HG03280 (cell line): ENCODE measurements at regions not wholly inside any gene's neighbourhood (a gene's known extent, or its start where the extent isn't known, plus 50 kb on each side); places are given as distances from the start of the nearest gene placed in this dataset.

Source experiments
- ATAC-seq: cut with Tn5 transposase; IDR thresholded peaks from one replicate; pipeline ENCODE4 v1.9.1; 2021; ENCODE audit warnings: mild to moderate bottlenecking, moderate library complexity; ENCODE audit not compliant: unreplicated experiment

DNA sequence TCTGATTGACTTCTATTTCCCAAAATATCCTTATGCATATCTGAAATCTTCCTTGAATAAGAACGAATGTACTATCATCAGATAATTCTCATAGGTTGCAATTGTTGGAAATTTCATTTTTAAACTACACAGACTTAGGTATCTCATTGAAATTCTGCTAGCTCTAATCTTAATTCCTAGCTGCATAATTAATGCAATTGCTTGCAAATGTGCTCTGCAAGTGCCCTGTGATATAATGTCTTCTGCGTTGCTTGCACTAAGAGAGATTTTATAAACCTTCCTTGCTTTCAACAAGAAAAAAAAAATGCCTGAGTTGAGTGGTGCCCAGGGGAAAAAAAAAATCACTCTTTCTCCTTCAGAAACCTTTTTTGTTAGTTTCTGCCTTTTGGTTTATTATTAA lies 354.9 kb downstream of the TFAP2A start:
- ATAC-seq, result no peak

DNA sequence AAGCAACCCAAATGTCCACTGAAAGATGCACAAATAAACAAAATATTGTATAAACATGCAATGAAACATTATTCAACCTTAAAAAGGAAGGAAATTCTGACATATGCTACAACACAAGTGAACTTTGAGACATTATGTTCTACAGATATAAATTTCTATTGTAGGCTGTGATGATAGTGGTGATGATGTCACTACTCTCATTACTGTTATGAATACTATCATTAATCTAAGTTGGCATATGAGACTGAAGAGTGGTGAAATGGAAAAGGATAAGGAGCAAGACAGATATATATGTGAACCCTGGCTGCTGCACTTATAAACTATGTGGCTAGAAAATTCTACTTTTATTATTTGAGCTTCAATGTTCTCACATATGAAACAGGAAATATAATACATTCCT lies 360.2 kb downstream of the TFAP2A start:
- no peak for ATAC-seq

DNA sequence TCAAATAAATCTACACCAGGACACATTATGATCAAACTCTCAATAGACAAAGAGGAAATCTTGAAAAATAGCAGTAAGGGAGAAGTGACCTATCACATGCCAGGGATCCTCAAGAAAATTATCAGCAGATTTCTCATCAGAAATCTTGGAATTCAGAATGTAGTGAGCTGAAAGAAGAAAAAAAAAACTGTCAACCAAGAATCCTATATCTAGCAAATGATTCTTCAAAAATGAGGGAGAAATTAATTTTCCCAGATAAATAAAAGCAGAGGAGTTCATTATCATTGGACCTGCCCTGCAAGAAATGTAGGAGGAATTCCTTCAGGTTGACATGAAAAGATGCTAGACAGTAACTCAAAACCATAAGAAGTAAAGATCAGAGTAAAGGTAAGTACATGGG lies 363.6 kb downstream of the TFAP2A start:
- no peak for ATAC-seq

DNA sequence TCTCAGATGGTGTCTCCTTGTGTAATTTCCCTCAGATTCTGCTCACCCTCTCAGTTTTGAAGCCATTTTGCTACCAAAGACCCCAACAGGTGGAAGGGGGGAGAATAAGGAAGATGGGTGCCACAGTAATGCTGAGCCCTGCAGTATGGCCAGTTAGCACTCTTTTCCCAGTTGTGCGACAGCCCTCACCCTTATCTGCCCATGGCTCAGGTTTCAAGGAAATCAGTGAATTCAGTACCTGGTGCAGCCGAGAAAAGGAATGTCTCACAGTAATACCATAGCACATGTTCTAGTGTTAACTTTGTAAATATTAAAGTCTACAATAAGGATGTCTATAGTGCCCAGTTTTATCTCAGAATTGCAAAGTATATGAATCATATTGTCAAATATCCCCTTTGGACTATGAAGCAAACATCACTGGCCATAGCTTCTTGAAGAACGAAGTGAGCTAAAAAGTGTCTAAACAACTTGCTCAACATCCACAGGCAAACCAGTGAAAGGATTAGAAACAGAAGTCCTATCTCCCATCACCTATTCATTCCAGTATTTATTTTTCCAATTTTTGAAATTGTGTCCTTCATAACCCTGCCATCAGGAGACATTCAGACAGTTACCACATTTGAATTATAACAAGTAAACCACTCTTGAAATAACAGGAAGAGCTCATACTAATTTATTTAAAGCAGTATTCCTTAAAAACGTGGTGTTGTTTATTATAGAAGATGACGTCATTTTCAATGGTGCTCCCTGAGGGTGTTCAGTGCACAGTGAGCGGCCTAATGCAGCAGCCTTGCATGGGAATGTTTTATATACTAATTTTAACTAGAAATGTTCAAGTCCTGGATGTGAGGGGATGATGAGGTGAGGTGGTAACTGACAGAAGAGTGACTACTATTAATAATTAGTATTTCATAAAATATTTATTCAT lies 366.2 kb downstream of the TFAP2A start:
- no peak for ATAC-seq

DNA sequence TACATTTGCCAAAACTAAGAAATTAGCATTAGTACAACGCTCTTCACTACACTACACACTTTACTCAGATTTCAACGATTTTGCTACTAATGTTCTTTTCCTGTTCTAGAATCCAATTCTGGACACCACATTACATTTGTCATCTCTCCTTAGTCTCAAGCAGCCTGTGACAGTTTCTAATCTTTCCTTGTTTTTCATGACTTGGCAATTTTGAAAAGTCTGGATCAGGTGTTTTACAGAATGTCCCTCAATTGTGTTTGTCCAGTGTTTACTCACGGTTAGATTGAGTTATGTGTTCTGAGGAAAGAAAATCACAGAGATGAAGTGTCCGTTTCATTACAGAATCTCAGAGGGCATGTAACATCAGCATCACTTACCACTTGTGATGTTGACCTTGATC lies 372.6 kb downstream of the TFAP2A start:
- ATAC-seq, result no peak

DNA sequence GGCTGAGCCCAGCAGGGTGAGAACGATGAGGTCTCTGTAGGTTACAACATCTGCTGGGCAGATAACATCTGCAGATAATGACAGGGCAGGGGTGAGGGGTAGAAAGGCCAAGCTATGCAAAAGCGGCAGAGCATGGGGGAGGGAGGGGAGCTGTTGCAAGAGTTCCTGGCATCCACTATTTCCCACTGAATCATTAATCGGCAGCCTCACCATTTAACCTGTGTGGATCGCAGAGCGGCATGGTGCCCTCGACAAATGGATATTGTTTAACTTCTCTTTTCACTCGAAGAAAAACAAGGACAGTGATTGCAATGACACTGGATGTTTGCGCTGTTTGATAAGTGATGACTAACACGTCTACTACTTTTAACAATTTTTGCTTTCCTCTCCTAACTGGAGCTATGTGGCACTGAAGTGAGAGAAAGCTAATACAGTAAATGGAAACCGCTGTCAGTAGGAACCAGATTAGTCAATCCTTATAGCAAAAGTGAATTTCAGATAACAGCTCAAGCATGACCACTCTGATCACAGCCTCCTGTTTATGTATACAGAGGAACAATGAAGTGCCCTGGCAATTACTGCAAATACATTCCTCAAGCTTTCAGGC lies 381.5 kb downstream of the TFAP2A start:
- no peak for ATAC-seq

DNA sequence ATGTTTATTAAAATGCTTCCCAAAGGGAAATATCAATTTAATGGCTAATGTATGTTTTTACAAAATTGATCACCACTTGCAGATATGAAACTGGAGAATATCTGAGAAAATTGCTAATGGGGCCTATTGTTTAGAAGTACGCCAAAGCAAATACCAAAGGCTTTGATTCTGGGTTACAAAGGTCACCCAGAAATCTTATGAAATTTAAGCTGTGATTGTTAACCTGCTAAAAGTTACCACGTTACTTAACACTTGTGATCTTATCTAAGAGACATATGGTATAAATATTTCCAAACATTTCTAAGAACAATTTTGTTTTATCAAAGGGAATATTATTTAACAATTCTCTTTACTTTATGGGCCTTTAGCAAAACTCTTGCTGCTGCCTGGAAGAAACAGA lies 383.3 kb downstream of the TFAP2A start:
- no peak for ATAC-seq

DNA sequence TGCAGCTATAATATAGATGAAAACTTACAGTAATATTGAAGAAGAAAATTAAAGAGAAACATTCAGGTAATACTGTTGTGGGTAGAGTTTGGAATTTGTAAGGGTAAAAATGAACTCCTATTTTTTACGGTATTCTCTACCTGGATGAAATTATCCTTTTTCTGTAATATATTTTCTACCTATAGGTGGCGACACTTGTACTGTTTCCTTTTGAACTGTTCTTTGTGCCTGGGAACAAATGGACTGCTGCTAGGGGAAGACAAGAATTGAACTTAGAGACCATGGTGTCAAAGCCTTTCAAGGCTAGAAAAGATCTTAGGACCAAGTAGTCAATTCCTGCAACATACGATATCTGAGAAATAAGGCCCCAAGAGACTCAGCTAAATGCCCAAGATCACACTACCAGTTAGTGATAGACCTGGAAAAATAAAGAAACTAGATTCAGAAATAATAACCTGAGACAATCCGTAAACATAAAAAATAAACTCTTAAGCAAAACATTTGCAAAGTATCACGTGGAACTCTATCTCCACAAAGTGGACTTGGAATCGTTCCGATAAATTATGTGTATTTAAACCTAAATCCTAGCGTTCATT lies 383.8 kb downstream of the TFAP2A start:
- ATAC-seq, result no peak

DNA sequence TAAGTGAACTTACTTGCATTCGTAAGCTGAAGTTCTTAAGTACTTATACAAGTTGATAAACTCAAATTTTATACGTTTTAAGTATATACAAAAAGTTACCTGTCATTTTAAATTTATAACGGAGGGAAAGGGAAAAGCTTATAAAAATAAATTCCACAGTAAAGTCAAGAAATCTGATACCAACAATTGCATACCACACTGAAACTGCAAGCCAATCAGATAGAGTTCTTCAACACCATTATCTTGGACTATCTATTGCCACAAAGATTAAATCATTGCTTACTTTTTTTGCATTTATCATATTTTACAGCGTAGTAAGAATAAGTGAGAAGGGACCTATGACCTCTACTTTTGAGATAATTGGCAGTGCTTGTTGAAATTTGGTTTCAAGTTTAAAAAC lies 386.7 kb downstream of the TFAP2A start:
- no peak for ATAC-seq

DNA sequence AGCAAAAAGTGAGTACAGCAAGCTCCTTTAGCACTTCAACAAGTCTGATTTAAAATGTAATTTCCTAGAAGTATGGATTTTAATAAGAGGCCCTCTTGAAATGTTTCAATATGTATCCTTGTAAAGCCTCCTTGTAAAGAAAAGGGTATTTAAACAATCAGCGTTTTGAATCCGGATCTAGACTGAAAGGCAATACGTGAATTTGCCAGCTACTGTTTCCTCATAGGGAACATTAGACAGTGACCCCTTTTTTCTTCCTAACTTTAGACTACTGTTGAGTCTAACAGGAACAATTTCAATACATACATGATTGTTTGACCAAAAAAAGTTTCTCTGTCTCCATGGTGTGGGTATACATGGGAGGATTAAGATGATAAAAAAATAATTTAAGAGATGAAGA lies 395.0 kb downstream of the TFAP2A start:
- ATAC-seq, result no peak

DNA sequence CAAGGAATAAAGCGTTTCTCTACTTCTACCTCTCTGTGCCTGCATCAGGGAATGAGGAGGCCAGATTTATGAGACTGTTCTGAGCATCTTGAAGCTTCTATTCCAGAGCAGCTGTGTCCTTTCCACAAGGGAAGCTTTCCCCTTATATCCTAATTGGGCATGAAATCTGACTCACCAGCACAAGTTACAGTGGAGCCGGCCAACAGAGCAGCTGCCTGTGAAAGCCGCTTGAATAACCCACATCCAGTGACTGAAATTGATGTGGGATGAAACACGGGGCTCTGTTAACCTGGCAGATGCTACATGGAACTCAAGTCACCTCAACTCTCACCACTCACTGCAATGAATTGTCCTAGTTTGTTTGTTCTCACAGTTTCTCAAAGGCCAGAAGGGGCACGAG lies 400.3 kb downstream of the TFAP2A start:
- ATAC-seq, result no peak

DNA sequence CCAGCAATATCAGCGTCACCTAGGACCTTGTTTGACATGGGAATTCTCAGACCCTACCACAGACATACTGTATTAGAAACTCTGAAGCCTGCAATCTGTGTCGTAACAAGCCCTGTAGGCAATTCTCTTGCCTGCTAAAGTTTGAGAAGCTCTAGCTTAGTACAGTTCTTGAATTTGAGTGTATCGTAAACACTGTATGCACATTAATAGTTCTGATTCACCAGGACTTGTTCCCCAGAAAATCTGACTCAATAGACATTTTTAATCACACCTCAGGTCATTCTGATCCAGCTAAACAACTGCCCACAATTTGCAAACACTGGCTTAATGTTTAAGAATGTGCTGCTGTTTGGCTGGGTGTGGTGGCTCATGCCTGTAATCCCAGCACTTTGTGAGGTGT lies 414.3 kb downstream of the TFAP2A start:
- ATAC-seq, result no peak

DNA sequence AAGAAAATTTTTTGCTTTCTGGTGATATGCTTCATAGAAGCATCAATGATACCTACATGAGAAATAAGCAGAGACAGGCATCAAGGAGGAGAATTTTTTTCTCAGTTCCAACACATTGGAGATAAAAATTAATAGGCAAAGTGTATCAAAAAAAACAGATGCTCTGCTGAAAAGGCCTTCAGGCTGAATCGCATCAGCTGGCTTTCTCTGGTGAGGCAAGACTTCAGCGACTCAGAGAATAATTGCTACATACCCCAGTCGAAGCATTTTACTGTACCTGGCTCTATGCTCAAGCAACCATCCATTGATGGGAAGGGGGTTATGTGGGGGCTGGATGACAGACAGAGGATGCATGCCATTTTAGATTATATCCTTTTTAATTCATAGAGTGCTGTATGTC lies 415.1 kb downstream of the TFAP2A start:
- ATAC-seq, result no peak

DNA sequence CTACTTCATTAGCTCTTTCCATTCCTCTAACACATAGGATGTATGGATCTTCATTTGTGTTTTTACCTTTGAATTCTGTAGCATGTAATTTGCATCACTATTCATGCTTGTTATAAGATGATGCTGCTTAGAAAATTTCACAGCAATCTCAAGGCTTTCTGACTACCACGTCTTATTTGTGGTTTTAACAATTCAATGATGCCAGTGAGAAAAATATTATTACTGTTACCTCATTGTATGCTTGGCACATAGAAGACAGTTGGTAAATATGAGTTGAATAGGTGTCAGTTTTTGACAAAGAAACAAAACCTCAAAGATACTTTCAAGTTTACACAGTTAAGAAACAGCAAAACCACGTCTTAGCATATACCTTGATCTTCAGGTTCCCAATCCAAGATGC lies 428.6 kb downstream of the TFAP2A start:
- no peak for ATAC-seq

DNA sequence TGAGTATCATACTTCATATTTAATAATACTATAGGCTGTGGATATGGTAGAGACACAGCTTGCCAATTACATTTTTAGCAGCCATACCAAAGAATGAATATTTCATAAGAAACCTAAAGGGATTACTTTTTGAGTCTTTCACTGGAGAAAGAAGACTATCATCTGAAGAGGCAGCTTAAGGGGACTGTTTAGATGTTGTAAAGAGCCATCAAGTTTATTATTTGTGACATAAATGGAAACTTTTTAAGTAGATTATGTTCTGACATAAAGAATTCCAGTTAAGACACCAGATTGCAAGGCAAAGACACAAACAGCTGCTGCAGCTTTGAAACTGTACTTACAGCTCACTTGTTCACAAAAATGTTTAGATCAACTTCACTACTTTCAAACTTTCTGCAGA lies 429.4 kb downstream of the TFAP2A start:
- no peak for ATAC-seq

DNA sequence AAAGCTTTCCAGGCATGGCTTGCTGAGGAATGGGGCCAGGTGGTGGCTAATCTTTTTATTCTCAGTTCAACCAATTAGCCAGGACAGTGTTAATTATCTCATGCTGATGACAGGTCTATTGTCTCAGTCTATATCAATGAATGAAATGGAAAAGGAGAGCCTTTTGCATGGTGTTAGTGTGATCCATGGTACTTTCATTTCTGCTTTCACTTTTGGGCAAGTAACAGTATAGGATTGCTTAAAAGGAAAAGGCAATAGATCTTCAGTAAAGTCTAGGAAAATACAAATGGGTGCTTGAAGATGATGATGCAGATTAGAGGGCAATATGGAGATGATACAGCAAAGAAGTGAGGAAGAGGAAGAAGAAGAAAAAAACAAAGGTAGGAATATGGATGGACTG lies 430.3 kb downstream of the TFAP2A start:
- no peak for ATAC-seq

DNA sequence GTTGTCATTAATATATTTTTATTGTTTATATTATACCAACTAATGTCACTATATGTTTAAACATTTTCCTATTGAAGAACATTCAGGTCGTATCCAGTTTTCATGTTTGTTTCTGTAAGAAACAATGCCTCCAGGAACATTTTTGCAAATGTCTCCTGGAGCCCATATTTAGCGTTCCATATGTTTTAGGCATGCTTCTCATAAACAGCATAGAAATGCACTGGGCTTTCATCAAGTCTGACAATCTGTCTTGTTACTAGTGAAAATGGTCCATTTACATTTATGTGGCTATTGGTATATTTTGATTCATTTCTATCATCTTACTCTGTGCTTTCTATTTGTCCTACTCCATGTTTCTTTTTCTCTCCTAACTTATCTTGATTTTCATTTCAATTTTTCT lies 431.7 kb downstream of the TFAP2A start:
- no peak for ATAC-seq

DNA sequence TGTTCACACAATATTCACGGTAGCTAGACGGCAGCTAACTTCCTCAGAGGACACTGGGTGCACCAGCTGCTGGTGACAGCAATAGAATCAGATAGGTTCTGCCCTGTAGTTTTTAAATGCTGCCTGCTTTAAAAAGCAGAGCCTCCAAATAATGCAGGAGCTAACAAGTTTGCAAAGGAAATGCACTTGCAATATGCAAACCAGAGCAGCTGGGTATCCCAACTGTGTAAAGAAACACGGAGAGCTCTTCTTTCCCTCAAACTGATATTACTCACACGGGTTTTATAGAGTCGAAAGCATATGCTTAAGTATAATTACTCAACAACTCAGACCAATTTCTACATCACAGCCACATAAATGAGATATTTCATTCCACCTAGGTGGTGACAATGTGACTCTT lies 432.7 kb downstream of the TFAP2A start:
- no peak for ATAC-seq

DNA sequence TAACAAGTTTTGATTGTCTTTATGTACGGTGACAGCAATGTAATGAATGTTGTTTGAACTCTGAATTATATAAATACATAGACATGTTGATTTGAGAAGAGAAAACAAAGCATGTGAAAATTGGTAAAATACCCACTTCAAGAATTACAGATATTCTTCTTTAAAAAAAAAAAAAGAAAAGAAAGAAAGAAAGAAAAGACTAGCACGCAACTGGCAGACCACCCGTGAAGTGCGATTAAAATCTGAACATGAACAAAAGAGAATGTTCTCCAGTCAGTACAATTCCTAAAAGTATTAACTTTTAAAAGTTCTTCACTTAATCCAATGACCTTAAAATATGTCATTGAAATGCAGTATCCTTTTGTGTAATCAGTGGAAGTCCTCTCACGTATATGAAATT lies 434.9 kb downstream of the TFAP2A start:
- no peak for ATAC-seq

DNA sequence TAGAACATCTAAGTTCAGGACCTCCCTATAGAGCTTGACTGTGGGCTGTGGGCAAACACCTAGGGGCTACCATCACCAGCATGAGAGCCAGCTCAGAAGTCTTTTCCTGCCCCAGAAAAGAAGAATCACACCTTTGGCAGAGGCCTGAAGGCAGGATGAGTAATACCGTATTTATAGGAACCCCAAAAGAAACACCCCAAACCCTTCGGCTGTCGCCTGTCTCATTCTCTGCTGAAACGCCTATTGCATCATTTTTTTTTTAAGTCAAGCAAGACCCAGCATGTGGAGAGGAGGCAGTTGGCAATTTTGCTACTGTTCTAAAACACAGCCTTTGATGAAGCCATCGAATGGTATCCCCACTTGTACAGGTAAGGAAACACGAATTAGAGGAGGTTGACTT lies 436.4 kb downstream of the TFAP2A start:
- ATAC-seq, result no peak

DNA sequence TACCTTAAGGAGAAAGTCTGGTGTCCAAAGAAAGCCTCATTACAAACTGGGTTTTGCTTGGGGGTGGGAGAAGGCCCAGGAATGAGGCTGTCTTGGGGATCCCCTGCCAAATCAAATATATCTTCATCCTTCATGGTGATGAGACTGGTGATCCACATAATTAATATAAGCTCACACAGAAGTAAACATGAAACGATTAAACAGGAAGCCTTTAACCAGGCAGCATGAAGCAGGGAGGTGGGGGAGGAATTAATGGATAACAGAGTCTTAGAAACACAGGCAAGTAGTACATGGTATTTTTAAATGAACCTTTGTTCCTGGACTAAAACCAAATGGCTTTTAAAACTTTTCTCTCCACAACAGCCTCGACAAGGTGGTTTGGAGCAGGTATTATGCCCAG lies 437.5 kb downstream of the TFAP2A start:
- no peak for ATAC-seq

DNA sequence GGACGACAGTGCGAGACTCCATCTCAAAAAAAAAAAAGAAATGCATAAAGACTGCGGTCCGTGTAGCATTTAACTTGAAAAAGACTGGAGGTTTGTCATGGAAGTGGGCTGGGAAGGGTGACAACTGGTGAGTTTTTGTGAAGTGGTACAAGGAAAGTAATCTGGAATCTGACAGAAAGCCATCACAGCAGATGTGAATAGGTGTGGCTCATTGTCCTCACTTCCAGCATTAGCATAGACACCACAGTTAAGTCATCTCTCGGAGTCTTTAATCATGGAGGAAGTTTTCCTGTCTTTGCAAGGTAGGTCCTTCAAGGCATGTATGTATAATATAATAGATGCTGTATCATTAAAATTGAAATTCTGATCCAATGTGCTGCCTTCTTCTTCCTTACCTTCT lies 453.2 kb downstream of the TFAP2A start:
- no peak for ATAC-seq
